Vagina (tissue), 2 donors: ENCODE measurements at regions not wholly inside any gene's neighbourhood (a gene's known extent, or its start where the extent isn't known, plus 50 kb on each side); places are given as distances from the start of the nearest gene placed in this dataset.
A peak's percentile ranks its signal among the peaks of the same experiment; 100 is the strongest.

ENCODE experiments used
- DNase-seq, 2 donors: peaks; one replicate each; pipeline ENCODE4 v3.0.0-alpha.2; 2017; ENCODE audit errors: extremely low spot score in 2 of 2
- H3K27ac ChIP-seq: fragments of 200-600 bp; sonication (generic); one replicate; pipeline ENCODE4 v1.5.1; 2019
- H3K27me3 ChIP-seq: fragments of 200-600 bp; sonication (generic); one replicate; pipeline ENCODE4 v1.5.1; 2019
- H3K36me3 ChIP-seq, 2 donors: fragments of 200-600 bp; sonication (generic); one replicate each; pipeline ENCODE4 v1.5.1; 2017 to 2019
- H3K4me1 ChIP-seq: fragments of 200-600 bp; sonication (generic); one replicate; pipeline ENCODE4 v1.5.1; 2019
- H3K4me3 ChIP-seq, 2 donors: fragments of 200-600 bp; sonication (generic); 1 replicate in 1 of 2; 2 replicates in 1 of 2; pipeline ENCODE4 v1.5.1; 2016 to 2019
- H3K9me3 ChIP-seq: fragments of 200-600 bp; sonication (generic); one replicate; pipeline ENCODE4 v1.5.1; 2019
- POLR2A ChIP-seq, 2 donors: fragments of 450-650 bp; IDR thresholded peaks; one replicate each; pipeline ENCODE4 v1.6.1; 2017; ENCODE audit warnings: antibody characterized with exemption in 2 of 2, mild to moderate bottlenecking in 2 of 2, moderate library complexity in 2 of 2
- POLR2AphosphoS5 ChIP-seq, 2 donors: sonication (generic); formaldehyde crosslinking; IDR thresholded peaks; one replicate each; pipeline ENCODE4 v1.9.0; 2017; ENCODE audit warnings: antibody characterized with exemption in 2 of 2, mild to moderate bottlenecking in 2 of 2, low read depth in 1 of 2; ENCODE audit not compliant: insufficient read depth in 1 of 2
- intact Hi-C: fragments of 100-400 bp; cut with DNase I; formaldehyde crosslinking; loops from one replicate; pipeline ENCODE4 v1.15.1; 2023
- TF ChIP-seq, protein P1 (sequence below), 3 experiments: fragments of 450-650 bp in 2 of 3; fragments of 200-600 bp in 1 of 3; sonication (generic) in 1 of 3; IDR thresholded peaks; one replicate each; pipeline ENCODE4 v1.5.1; 2017 to 2019; ENCODE audit warnings: antibody characterized with exemption in 3 of 3, mild to moderate bottlenecking in 2 of 3, moderate library complexity in 2 of 3

- Histone ChIP-seq H3K36me3 (no peaks in the 10 kb centered on the region), H3K27ac (no peak overlapping the region), H3K27me3 (no peaks in the 10 kb centered on the region), H3K4me3 (no peak overlapping the region), H3K9me3 (no peaks in the 10 kb centered on the region), H3K4me1 (no peaks in the 10 kb centered on the region)
- no peak for DNase-seq
- TF ChIP-seq POLR2A (IDR thresholded peaks at IDR 0.05) (no peak), POLR2AphosphoS5 (IDR thresholded peaks at IDR 0.05; ENCODE audit: insufficient read depth in 1 of 2, low read depth in 1 of 2) (no peak)
- TF ChIP-seq, protein P1, sequence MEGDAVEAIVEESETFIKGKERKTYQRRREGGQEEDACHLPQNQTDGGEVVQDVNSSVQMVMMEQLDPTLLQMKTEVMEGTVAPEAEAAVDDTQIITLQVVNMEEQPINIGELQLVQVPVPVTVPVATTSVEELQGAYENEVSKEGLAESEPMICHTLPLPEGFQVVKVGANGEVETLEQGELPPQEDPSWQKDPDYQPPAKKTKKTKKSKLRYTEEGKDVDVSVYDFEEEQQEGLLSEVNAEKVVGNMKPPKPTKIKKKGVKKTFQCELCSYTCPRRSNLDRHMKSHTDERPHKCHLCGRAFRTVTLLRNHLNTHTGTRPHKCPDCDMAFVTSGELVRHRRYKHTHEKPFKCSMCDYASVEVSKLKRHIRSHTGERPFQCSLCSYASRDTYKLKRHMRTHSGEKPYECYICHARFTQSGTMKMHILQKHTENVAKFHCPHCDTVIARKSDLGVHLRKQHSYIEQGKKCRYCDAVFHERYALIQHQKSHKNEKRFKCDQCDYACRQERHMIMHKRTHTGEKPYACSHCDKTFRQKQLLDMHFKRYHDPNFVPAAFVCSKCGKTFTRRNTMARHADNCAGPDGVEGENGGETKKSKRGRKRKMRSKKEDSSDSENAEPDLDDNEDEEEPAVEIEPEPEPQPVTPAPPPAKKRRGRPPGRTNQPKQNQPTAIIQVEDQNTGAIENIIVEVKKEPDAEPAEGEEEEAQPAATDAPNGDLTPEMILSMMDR (IDR thresholded peaks at IDR 0.05): no peak
- intact Hi-C loops: no loop called here
These were observed 864.3 kb downstream of the BRD1 start for GRCh38 chr22:48963405-48963804.

DNA sequence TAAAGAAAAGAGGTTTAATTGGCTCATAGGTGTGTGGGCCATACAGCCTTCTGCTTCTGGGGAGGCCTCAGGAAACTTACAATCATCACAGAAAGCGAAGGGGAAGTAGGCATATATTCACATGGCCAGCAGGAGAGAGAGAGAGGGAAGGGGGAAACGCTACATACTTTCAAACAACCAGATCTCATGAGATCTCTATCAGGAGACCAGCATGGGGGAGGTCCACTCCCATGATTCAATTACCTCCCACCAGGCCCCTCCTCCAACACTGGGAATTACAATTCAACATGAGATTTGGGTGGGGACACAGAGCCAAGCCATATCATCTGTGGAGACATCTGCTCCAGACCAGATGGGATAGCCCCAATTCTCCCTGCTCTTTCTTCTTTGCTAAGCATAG lies 866.0 kb downstream of the BRD1 start:
- DNase-seq: no peak
- Histone ChIP-seq H3K27ac (no peak overlapping the region), H3K9me3 (no peaks in the 10 kb centered on the region), H3K4me1 (no peaks in the 10 kb centered on the region), H3K27me3 (no peaks in the 10 kb centered on the region), H3K36me3 (no peaks in the 10 kb centered on the region), H3K4me3 (no peak overlapping the region)
- TF ChIP-seq POLR2AphosphoS5 (IDR thresholded peaks at IDR 0.05; ENCODE audit: insufficient read depth in 1 of 2, low read depth in 1 of 2): no peak
- TF ChIP-seq, protein P1 (IDR thresholded peaks at IDR 0.05): no peak
- TF ChIP-seq POLR2A (IDR thresholded peaks at IDR 0.05): no peak
- intact Hi-C loops: no loop called here

DNA sequence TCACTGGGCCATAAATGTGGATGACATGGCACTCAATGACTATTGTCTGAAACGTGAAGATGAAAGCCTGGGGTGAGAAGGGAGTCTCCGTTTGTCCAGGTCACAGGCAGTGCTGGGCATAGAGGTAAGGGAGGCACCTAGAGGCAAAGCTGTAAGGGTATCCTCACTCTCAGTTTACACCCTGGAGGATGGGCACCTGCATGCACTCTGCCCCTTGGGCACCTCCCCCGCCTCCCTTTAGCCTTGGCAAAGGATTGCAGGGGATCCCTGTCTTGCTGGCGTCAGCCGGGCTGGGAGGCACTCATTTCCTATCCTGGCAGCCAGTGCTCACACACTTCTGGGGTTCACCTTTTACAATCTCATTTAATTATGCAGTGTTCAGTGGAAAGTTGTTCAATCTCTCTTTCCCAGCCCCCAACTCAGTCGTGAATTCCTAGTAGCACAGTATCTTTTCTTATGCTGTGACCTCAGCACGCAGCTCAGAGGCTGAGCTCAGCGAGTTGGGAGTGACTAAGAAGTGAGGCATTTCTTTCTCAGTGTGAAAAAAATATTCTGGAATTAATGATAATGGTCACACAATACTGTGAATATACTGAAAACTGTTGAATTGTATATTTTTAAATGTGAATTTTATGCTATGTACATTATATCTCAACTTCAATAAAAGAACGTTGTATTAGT lies 866.6 kb downstream of the BRD1 start:
- Histone ChIP-seq H3K9me3 (no peaks in the 10 kb centered on the region), H3K4me3 (no peak overlapping the region), H3K27ac (no peak overlapping the region), H3K36me3 (no peaks in the 10 kb centered on the region), H3K27me3 (no peaks in the 10 kb centered on the region), H3K4me1 (no peaks in the 10 kb centered on the region)
- intact Hi-C loops: no loop called here
- DNase-seq: peak in 1 of 2 donors; percentile 6
- TF ChIP-seq POLR2AphosphoS5 (IDR thresholded peaks at IDR 0.05; ENCODE audit: insufficient read depth in 1 of 2, low read depth in 1 of 2) (no peak), POLR2A (IDR thresholded peaks at IDR 0.05) (no peak)
- TF ChIP-seq, protein P1 (IDR thresholded peaks at IDR 0.05): no peak

DNA sequence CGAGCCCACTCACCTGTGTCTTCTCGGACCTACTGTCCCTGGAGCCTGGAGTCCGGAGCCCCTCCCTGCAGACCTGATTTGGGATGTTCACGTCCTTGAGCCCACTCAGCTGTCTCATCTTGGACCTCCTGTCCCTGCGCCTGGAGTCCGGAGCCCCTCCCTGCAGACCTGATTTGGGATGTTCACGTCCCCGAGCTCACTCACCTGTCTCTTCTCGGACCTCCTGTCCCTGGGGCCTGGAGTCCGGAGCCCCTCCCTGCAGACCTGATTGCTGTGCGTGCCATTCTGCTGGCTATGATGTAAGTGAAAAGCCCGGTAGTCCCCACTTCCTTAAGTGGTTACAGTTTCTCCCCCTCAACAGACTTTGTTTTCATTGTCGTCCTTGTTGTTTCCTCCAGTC lies 867.1 kb downstream of the BRD1 start:
- Histone ChIP-seq H3K4me1 (no peaks in the 10 kb centered on the region), H3K4me3 (no peak overlapping the region), H3K27me3 (no peaks in the 10 kb centered on the region), H3K36me3 (no peaks in the 10 kb centered on the region), H3K9me3 (no peaks in the 10 kb centered on the region), H3K27ac (no peak overlapping the region)
- TF ChIP-seq POLR2AphosphoS5 (IDR thresholded peaks at IDR 0.05; ENCODE audit: insufficient read depth in 1 of 2, low read depth in 1 of 2) (no peak), POLR2A (IDR thresholded peaks at IDR 0.05) (no peak)
- TF ChIP-seq, protein P1 (IDR thresholded peaks at IDR 0.05): no peak
- DNase-seq: peak in 1 of 2 donors; percentile 40
- intact Hi-C loops: no loop called here

GRCh38 chr22:48959496-48959895 lies 868.2 kb downstream of the BRD1 start:
- intact Hi-C loops: no loop called here
- Histone ChIP-seq H3K9me3 (no peaks in the 10 kb centered on the region), H3K4me1 (no peaks in the 10 kb centered on the region), H3K27me3 (no peaks in the 10 kb centered on the region), H3K4me3 (no peak overlapping the region), H3K27ac (no peak overlapping the region), H3K36me3 (no peaks in the 10 kb centered on the region)
- DNase-seq: peak in 1 of 2 donors; percentile 42
- TF ChIP-seq, protein P1 (IDR thresholded peaks at IDR 0.05): no peak
- TF ChIP-seq POLR2A (IDR thresholded peaks at IDR 0.05) (no peak), POLR2AphosphoS5 (IDR thresholded peaks at IDR 0.05; ENCODE audit: insufficient read depth in 1 of 2, low read depth in 1 of 2) (no peak)
